ENCODE measurements at regions not wholly inside any gene's neighbourhood (a gene's known extent, or its start where the extent isn't known, plus 50 kb on each side); places are given as distances from the start of the nearest gene placed in this dataset.

DNA sequence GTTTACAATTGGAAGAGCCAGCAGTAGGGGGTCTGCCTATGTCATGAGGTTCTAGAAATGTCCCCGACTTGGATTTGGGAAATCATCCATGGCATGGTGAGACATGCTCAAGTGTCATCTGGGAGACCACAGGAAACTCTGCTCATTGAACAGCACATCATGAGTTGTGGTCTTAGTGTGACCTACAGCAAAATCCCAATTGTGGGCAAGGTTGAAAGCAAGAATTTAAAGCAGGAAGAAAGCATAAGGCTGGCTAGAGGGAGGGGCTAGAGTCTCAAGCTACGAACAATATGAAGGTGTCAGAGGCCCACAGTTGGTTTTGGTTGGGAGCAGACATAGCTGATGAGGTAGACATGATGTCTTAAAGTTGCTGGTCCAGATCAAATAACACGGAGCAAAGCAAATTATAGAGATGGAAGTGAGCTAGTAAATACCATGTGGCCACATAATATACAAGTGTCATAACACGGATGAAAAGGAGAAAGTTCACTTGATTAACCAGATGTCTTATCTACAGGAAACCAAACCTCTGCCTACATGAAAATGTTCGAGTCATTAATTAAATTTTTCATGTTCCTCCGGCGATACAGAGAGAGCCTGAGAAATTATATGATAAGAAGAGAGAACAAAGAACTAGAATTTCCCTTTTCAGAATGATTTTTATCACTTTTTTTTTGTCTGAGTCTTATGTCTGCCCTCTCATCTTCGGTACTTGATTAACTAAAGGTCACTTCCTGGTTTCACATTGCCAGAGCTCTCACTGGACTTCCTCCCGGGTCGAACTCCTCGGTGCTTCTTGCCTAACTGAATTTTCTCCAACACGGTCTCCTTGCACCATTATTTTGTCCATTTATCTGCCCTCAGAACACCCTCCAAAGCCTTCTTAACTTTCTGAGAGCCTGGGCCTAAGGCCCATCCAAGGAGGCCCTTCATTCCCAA, 67.5 kb upstream of the DUSP10 start:
- Histone ChIP-seq H3K9me3 (ENCODE audit: control insufficient read depth in 1 of 2, low read length in 2 of 2) (no peaks in the 10 kb centered on the region), H3K27me3 (ENCODE audit: insufficient read depth, low read length) (no peaks in the 10 kb centered on the region), H3K36me3 (ENCODE audit: insufficient read depth, low read length) (no peaks in the 10 kb centered on the region), H3K4me1 (ENCODE audit: insufficient read depth, low read length) (peaks cover 11% of the 10 kb centered on the region), H3K27ac (ENCODE audit: low read depth, low read length) (no peak overlapping the region), H3K4me3 (ENCODE audit: low read length in 2 of 2) (no peak overlapping the region)
- Mint-ChIP-seq H3K4me3 (peak overlapping the region in 7 of 8 donors; percentile 17 to 77 (median 68)), H3K9me3 (no peaks in the 10 kb centered on the region), H3K4me1 (peaks cover 22 to 36% (median 26%) of the 10 kb centered on the region in 4 donors), H3K27me3 (no peaks in the 10 kb centered on the region), H3K36me3 (no peaks in the 10 kb centered on the region), H3K27ac (peak overlapping the region; percentile 5 to 83 (median 32))
- intact Hi-C loops (cut with micrococcal nuclease), result no loop called here
- POLR2A ChIA-PET (ENCODE audit: partially characterized antibody), result interaction anchor here (0.6 to 1.3 kb wide), 3 partner anchors 18 to 148 kb away, joined by 3 to 6 read pairs (median 3); partner anchors contain the start of gene DUSP10
- CTCF ChIA-PET (ENCODE audit: partially characterized antibody), result interaction anchor here (0.9 to 1.6 kb wide), 2 partner anchors 20 to 30 kb away, joined by 3 to 5 read pairs; no protein-coding TSS in a partner anchor
- DNase-seq, result peak in 1 of 5 donors; percentile 12

DNA sequence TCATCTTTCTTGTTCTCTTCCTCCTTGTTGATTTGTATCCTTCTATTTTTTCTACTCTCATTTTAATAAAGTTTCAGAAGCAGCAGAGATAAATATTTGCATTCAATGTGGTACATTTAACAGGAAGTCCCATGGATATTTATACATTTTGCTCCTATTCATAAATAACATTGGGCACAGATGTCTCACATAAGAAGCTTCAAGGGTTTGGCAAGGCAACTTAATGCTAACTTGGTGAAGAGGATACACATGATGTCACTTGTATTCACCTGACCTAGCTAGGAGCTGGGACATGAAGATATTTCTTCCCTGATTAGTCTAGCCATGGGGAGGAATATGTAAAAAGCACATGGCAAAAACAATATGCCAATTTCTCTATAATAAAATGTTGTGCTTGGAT, 65.1 kb upstream of the DUSP10 start:
- H3K27ac ChIP-seq (ENCODE audit: low read depth, low read length), result no peak overlapping the region
- H3K4me3 ChIP-seq (ENCODE audit: low read length in 2 of 2), result no peak overlapping the region
- peaks cover 11% of the 10 kb centered on the region for H3K4me1 ChIP-seq (ENCODE audit: insufficient read depth, low read length)
- Mint-ChIP-seq H3K27ac (no peak overlapping the region), H3K27me3 (peaks cover 0 to 1% of the 10 kb centered on the region in 2 donors), H3K9me3 (no peaks in the 10 kb centered on the region), H3K4me1 (peaks cover 22 to 36% (median 26%) of the 10 kb centered on the region in 4 donors), H3K4me3 (no peak overlapping the region), H3K36me3 (no peaks in the 10 kb centered on the region)
- H3K36me3 ChIP-seq (ENCODE audit: insufficient read depth, low read length), result no peaks in the 10 kb centered on the region
- DNase-seq, result no peak
- H3K9me3 ChIP-seq (ENCODE audit: control insufficient read depth in 1 of 2, low read length in 2 of 2), result no peaks in the 10 kb centered on the region
- H3K27me3 ChIP-seq (ENCODE audit: insufficient read depth, low read length), result no peaks in the 10 kb centered on the region
- POLR2A ChIA-PET (ENCODE audit: partially characterized antibody), result no interaction called here
- CTCF ChIA-PET (ENCODE audit: partially characterized antibody), result interaction anchor here (1.0 kb wide), 1 partner anchor 12 kb away, joined by 3 read pairs; no protein-coding TSS in a partner anchor
- intact Hi-C loops (cut with micrococcal nuclease), result no loop called here

GRCh38 chr1:221806236-221806635, 64.3 kb upstream of the DUSP10 start:
- no peaks in the 10 kb centered on the region for H3K9me3 Mint-ChIP-seq
- Histone ChIP-seq H3K36me3 (ENCODE audit: insufficient read depth, low read length) (no peaks in the 10 kb centered on the region), H3K27ac (ENCODE audit: low read depth, low read length) (no peak overlapping the region), H3K9me3 (ENCODE audit: control insufficient read depth in 1 of 2, low read length in 2 of 2) (no peaks in the 10 kb centered on the region), H3K4me3 (ENCODE audit: low read length in 2 of 2) (no peak overlapping the region), H3K27me3 (ENCODE audit: insufficient read depth, low read length) (no peaks in the 10 kb centered on the region), H3K4me1 (ENCODE audit: insufficient read depth, low read length) (peaks cover 11% of the 10 kb centered on the region)
- peaks cover 0 to 1% of the 10 kb centered on the region in 2 donors for H3K27me3 Mint-ChIP-seq
- H3K4me3 Mint-ChIP-seq, result no peak overlapping the region
- ChIA-PET CTCF (ENCODE audit: partially characterized antibody) (no interaction called here), POLR2A (ENCODE audit: partially characterized antibody) (no interaction called here)
- H3K4me1 Mint-ChIP-seq, result peaks cover 19 to 35% (median 23%) of the 10 kb centered on the region in 4 donors
- intact Hi-C loops (cut with micrococcal nuclease), result no loop called here
- DNase-seq, result no peak
- no peak overlapping the region for H3K27ac Mint-ChIP-seq
- H3K36me3 Mint-ChIP-seq, result no peaks in the 10 kb centered on the region

- Histone ChIP-seq H3K4me3 (ENCODE audit: low read length in 2 of 2) (no peak overlapping the region), H3K4me1 (ENCODE audit: insufficient read depth, low read length) (peaks cover 11% of the 10 kb centered on the region), H3K27ac (ENCODE audit: low read depth, low read length) (no peak overlapping the region), H3K36me3 (ENCODE audit: insufficient read depth, low read length) (no peaks in the 10 kb centered on the region), H3K9me3 (ENCODE audit: control insufficient read depth in 1 of 2, low read length in 2 of 2) (no peaks in the 10 kb centered on the region), H3K27me3 (ENCODE audit: insufficient read depth, low read length) (no peaks in the 10 kb centered on the region)
- no peaks in the 10 kb centered on the region for H3K36me3 Mint-ChIP-seq
- H3K4me1 Mint-ChIP-seq, result peaks cover 14 to 30% (median 18%) of the 10 kb centered on the region in 4 donors
- ChIA-PET POLR2A (ENCODE audit: partially characterized antibody) (no interaction called here), CTCF (ENCODE audit: partially characterized antibody) (no interaction called here)
- no peak for DNase-seq
- H3K4me3 Mint-ChIP-seq, result no peak overlapping the region
- H3K9me3 Mint-ChIP-seq, result peaks cover 0 to 4% (median 1%) of the 10 kb centered on the region in 8 donors
- intact Hi-C loops (cut with micrococcal nuclease), result no loop called here
- peaks cover 0 to 1% of the 10 kb centered on the region in 2 donors for H3K27me3 Mint-ChIP-seq
- H3K27ac Mint-ChIP-seq, result no peak overlapping the region
Measured at GRCh38 chr1:221805121-221805520, 63.2 kb upstream of the DUSP10 start.

DNA sequence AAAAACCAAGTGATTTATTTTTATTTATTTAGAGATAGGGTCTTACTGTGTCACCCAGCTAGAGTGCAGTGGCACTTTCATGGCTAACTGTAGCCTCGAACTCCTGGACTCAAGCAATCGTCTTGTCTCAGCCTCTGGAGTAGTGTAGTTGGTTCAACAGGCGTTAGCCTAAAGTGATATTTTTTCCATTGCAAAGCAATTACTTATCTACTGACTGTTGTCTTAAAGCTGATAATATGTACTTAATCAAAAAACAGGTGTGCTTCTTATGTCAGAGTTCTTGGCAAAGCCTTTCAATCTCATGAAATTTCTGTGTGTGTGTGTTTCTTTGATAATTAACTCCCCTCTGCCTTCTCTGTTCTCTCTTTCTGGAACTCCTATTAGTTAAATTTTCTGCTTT, 62.4 kb upstream of the DUSP10 start:
- H3K4me1 Mint-ChIP-seq, result peaks cover 8 to 21% (median 11%) of the 10 kb centered on the region in 4 donors
- H3K9me3 ChIP-seq (ENCODE audit: control insufficient read depth in 1 of 2, low read length in 2 of 2), result no peaks in the 10 kb centered on the region
- H3K27me3 ChIP-seq (ENCODE audit: insufficient read depth, low read length), result no peaks in the 10 kb centered on the region
- H3K36me3 ChIP-seq (ENCODE audit: insufficient read depth, low read length), result no peaks in the 10 kb centered on the region
- peaks cover 0 to 1% of the 10 kb centered on the region in 2 donors for H3K27me3 Mint-ChIP-seq
- no peak overlapping the region for H3K27ac Mint-ChIP-seq
- H3K4me3 Mint-ChIP-seq, result no peak overlapping the region
- no peak overlapping the region for H3K4me3 ChIP-seq (ENCODE audit: low read length in 2 of 2)
- no peak for DNase-seq
- H3K9me3 Mint-ChIP-seq, result peaks cover 0 to 9% (median 3%) of the 10 kb centered on the region in 8 donors
- ChIA-PET CTCF (ENCODE audit: partially characterized antibody) (no interaction called here), POLR2A (ENCODE audit: partially characterized antibody) (no interaction called here)
- intact Hi-C loops (cut with micrococcal nuclease), result no loop called here
- no peak overlapping the region for H3K27ac ChIP-seq (ENCODE audit: low read depth, low read length)
- peaks cover under 1 to 2% of the 10 kb centered on the region in 2 donors for H3K36me3 Mint-ChIP-seq
- peaks cover 4% of the 10 kb centered on the region for H3K4me1 ChIP-seq (ENCODE audit: insufficient read depth, low read length)

DNA sequence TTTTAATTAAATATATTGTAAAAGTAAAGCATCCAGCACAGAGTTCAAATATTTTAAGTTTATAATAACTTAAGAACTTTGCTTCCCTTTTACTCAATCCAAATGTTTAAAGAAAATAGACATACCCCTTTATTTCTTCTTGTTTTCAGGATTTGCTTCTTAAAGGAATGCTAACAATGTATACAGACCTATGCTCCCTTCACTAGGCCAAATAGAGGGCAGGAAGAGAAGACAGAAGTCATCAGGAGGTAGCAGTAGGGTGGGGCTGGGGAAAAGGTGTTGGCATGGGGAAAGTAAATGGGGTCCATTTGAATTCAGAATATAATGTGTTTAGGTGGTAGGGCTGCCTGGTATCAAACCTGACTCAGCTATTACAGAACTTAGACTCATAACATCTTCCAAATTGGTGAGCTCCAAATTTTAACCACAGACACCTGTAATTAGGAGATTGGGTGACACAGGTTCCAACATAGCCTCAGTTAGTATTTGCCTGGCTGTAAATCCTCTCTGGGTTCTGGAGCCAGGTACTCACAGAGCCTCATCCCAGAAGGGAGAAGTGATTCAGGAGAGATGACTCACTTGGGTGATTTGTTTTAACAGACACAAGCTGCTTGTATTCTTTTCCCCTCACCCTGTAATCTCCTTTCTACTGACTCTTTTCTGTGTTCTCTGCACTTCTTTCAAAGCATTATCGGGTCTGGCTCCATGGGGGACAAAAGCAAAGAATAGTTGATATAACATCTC, 60.1 kb upstream of the DUSP10 start:
- Histone ChIP-seq H3K27ac (ENCODE audit: low read depth, low read length) (no peak overlapping the region), H3K9me3 (ENCODE audit: control insufficient read depth in 1 of 2, low read length in 2 of 2) (no peaks in the 10 kb centered on the region), H3K4me3 (ENCODE audit: low read length in 2 of 2) (no peak overlapping the region), H3K27me3 (ENCODE audit: insufficient read depth, low read length) (no peaks in the 10 kb centered on the region), H3K4me1 (ENCODE audit: insufficient read depth, low read length) (no peaks in the 10 kb centered on the region), H3K36me3 (ENCODE audit: insufficient read depth, low read length) (no peaks in the 10 kb centered on the region)
- CTCF ChIA-PET (ENCODE audit: partially characterized antibody), result interaction anchor here (1.0 kb wide), 1 partner anchor 14 kb away, joined by 3 read pairs; no protein-coding TSS in a partner anchor
- Mint-ChIP-seq H3K4me1 (peaks cover 4 to 8% (median 6%) of the 10 kb centered on the region in 4 donors), H3K36me3 (peaks cover 2% of the 10 kb centered on the region in 2 donors), H3K9me3 (peaks cover 0 to 11% (median 3%) of the 10 kb centered on the region in 8 donors), H3K4me3 (no peak overlapping the region), H3K27ac (no peak overlapping the region), H3K27me3 (peaks cover 0 to 1% of the 10 kb centered on the region in 2 donors)
- no peak for DNase-seq
- intact Hi-C loops (cut with micrococcal nuclease), result no loop called here
- POLR2A ChIA-PET (ENCODE audit: partially characterized antibody), result no interaction called here

DNA sequence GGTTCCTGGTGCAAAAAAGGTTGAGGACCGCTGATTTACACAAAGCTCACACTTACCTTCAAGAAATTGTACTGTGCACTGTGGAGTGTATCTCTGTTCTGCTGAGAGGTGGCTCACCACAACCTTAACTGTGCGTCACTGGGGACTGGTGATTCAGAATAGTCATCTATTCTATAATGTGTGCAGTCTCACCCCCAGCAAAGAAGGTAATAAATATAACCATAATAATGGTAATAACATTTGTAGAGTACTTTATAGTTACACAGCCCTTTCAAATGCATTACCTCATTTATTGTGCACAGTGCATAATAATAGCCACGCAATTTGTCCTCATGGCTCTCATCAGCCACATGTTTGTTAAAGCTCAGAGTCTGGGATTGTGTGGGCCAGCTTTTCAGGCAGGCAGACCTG, 59.4 kb upstream of the DUSP10 start:
- Mint-ChIP-seq H3K36me3 (peaks cover 2% of the 10 kb centered on the region in 2 donors), H3K9me3 (peaks cover 0 to 11% (median 3%) of the 10 kb centered on the region in 8 donors), H3K4me1 (peaks cover 4 to 8% (median 6%) of the 10 kb centered on the region in 4 donors), H3K4me3 (no peak overlapping the region), H3K27me3 (peaks cover 0 to 1% of the 10 kb centered on the region in 2 donors), H3K27ac (peak overlapping the region in 1 of 7 donors; percentile 20)
- Histone ChIP-seq H3K36me3 (ENCODE audit: insufficient read depth, low read length) (no peaks in the 10 kb centered on the region), H3K4me3 (ENCODE audit: low read length in 2 of 2) (no peak overlapping the region), H3K27ac (ENCODE audit: low read depth, low read length) (no peak overlapping the region), H3K4me1 (ENCODE audit: insufficient read depth, low read length) (no peaks in the 10 kb centered on the region), H3K9me3 (ENCODE audit: control insufficient read depth in 1 of 2, low read length in 2 of 2) (no peaks in the 10 kb centered on the region), H3K27me3 (ENCODE audit: insufficient read depth, low read length) (no peaks in the 10 kb centered on the region)
- CTCF ChIA-PET (ENCODE audit: partially characterized antibody), result no interaction called here
- intact Hi-C loops (cut with micrococcal nuclease), result no loop called here
- POLR2A ChIA-PET (ENCODE audit: partially characterized antibody), result no interaction called here
- DNase-seq, result no peak
